Psoas muscle (tissue), 7 donors: ENCODE measurements at regions not wholly inside any gene's neighbourhood (a gene's known extent, or its start where the extent isn't known, plus 50 kb on each side); places are given as distances from the start of the nearest gene placed in this dataset.

Experiments
- ATAC-seq, 4 donors: fragments of 200-7000 bp; cut with Tn5 transposase; one replicate each; pipeline ENCODE4 v1.9.1; 2020; ENCODE audit warnings: moderate library complexity in 3 of 4, mild to moderate bottlenecking in 2 of 4
- DNase-seq, 2 donors: peaks; one replicate each; pipeline ENCODE4 v3.0.0-alpha.2; 2020
- H3K27ac ChIP-seq: fragments of 200-600 bp; one replicate; pipeline ENCODE4 v1.8.0; 2022
- H3K27me3 ChIP-seq, 3 donors: fragments of 200-600 bp in 1 of 3; one replicate each; pipeline versions ENCODE4 v1.6.1 to v1.8.0; 2013 to 2022; ENCODE audit warnings: low read length in 2 of 3, mild to moderate bottlenecking in 2 of 3, moderate library complexity in 1 of 3; ENCODE audit not compliant: insufficient read depth in 3 of 3
- H3K36me3 ChIP-seq, 2 donors: fragments of 200-600 bp in 1 of 2; one replicate each; pipeline versions ENCODE4 v1.6.1 to v1.8.0; 2013 to 2022; ENCODE audit warnings: low read depth in 1 of 2, mild to moderate bottlenecking in 1 of 2, moderate library complexity in 1 of 2; ENCODE audit not compliant: insufficient read depth in 1 of 2
- H3K4me1 ChIP-seq: fragments of 200-600 bp; one replicate; pipeline ENCODE4 v1.8.0; 2022
- H3K4me3 ChIP-seq: fragments of 200-600 bp; one replicate; pipeline ENCODE4 v1.8.0; 2022; ENCODE audit warnings: mild to moderate bottlenecking
- H3K9me3 ChIP-seq: fragments of 200-600 bp; one replicate; pipeline ENCODE4 v1.8.0; 2022
- WGBS, 3 donors: extraction: QIAGEN DNeasy Blood & Tissue Kit; methylation state at CpG; one replicate each; pipeline versions ENCODE4 v1.1.6 to v1.1.7; 2013; 5-methylcytosine and 5-hydroxymethylcytosine counted together
- intact Hi-C, 2 donors: fragments of 100-400 bp; cut with DNase I; formaldehyde crosslinking; loops; one replicate each; pipeline versions ENCODE4 v1.11.0 to v1.14.2; 2022
- TF ChIP-seq, protein P1 (sequence below): fragments of 200-600 bp; IDR thresholded peaks from one replicate; pipeline ENCODE4 v1.8.0; 2022; ENCODE audit warnings: antibody characterized with exemption
- donor health status: healthy with polysubstance abuse.
- donor health status: DM: no; HTN: no; CAD: no; lungs with moderate emphysema.
- donor health status: Bipolar disorder and iron deficiency.
- donor health status: healthy.
- donor health status: DM: yes; HTN: yes; CAD: no.
- donor health status: DM: no; HTN: no; CAD: no.
- donor health status: DM: yes; HTN: yes; CAD: no.

DNA sequence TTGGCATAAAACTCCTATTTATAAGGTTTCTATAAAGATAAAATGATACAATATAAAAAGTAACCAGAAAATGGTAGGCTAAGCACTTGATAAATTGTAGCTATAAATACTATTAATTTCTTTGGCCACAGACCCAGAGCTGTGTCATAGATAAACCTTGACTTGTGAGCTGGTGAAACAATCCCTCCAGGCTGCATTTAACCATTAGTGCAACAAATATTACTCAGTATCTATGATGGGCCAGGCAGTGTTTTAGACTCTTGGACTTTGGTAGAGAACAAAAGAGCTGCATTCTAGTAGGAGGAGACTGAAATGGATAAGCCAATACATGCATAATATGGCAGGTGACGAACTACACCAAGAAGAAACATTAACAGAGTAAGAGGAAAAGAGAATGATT, 178.1 kb downstream of the BTG1 start:
- Histone ChIP-seq H3K4me3 (no peak overlapping the region), H3K9me3 (no peaks in the 10 kb centered on the region), H3K4me1 (no peaks in the 10 kb centered on the region), H3K27ac (no peak overlapping the region), H3K27me3 (no peaks in the 10 kb centered on the region), H3K36me3 (no peaks in the 10 kb centered on the region)
- 91 to 100% (median 95%) methylated on average over 1 of the region's 1 CpG for WGBS, 3 donors
- TF ChIP-seq, protein P1, sequence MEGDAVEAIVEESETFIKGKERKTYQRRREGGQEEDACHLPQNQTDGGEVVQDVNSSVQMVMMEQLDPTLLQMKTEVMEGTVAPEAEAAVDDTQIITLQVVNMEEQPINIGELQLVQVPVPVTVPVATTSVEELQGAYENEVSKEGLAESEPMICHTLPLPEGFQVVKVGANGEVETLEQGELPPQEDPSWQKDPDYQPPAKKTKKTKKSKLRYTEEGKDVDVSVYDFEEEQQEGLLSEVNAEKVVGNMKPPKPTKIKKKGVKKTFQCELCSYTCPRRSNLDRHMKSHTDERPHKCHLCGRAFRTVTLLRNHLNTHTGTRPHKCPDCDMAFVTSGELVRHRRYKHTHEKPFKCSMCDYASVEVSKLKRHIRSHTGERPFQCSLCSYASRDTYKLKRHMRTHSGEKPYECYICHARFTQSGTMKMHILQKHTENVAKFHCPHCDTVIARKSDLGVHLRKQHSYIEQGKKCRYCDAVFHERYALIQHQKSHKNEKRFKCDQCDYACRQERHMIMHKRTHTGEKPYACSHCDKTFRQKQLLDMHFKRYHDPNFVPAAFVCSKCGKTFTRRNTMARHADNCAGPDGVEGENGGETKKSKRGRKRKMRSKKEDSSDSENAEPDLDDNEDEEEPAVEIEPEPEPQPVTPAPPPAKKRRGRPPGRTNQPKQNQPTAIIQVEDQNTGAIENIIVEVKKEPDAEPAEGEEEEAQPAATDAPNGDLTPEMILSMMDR = no peak
- intact Hi-C loops = no loop called here
- ATAC-seq = no peak
- no peak for DNase-seq

DNA sequence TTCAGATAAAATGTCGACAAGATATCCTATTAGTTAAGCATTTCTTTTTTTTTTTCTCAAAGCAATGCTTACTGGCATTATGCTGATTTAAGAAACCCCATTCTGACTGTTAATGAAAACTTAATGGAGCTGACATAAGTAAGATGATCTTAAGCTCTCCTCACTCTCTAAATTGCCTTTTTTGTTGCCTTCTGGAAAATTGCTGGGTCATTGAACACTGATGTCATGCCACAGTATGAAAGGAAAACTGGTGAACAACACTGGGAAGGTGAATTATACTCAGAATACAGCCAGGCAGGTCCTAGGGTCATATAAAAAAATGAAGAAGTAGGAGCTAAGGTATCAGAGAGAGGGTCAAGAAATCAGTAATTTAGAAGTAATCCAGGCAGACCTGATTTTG, 179.9 kb downstream of the BTG1 start:
- TF ChIP-seq, protein P1 = no peak
- 19 to 25% (median 20%) methylated on average over 1 of the region's 1 CpG for WGBS, 3 donors
- Histone ChIP-seq H3K27me3 (no peaks in the 10 kb centered on the region), H3K27ac (no peak overlapping the region), H3K4me3 (no peak overlapping the region), H3K4me1 (no peaks in the 10 kb centered on the region), H3K9me3 (no peaks in the 10 kb centered on the region), H3K36me3 (no peaks in the 10 kb centered on the region)
- DNase-seq (no peak), ATAC-seq (no peak)
- intact Hi-C loops = no loop called here

DNA sequence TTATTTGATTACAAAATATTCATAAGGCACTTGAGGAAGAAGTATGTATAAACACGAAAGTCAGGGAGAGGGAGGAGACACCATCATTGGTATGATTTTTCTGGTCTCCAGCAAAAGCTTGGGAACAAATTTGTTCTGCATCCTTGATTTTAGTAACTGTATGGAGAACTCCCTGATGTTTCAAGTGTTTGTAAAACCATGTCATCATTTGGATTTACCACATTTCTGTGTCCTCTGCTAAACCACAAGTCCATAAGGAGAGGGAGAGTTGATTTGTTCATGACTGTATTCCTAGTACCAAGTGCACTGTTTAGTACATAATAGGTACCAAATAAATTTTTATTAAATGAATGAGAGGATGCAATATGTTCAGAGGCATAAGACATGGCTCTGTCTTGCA, 181.1 kb downstream of the BTG1 start:
- Histone ChIP-seq H3K36me3 (no peaks in the 10 kb centered on the region), H3K4me3 (no peak overlapping the region), H3K27me3 (no peaks in the 10 kb centered on the region), H3K4me1 (no peaks in the 10 kb centered on the region), H3K27ac (no peak overlapping the region), H3K9me3 (no peaks in the 10 kb centered on the region)
- intact Hi-C loops = no loop called here
- WGBS, 3 donors = 87 to 93% (median 88%) methylated on average over 1 of the region's 1 CpG
- TF ChIP-seq, protein P1 = no peak
- ATAC-seq = no peak
- DNase-seq = no peak

DNA sequence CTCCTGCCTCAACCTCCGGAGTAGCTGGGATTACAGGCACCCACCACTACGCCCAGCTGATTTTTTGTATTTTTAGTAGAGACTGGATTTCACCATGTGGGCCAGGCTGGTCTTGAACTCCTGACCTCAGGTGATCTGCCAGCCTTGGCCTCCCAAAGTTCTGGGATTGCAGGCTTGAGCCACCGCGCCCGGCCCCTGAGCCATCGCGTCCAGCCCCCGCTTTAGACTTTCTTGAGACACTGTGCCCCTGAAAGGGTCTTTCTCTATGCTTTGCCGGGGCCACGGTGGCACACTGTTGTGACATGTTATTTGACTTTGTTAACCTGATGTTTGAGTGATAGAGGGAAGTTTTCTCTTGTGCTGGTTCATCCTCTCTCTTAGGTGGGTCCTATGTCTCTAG, 186.4 kb downstream of the BTG1 start:
- DNase-seq = no peak
- Histone ChIP-seq H3K9me3 (no peaks in the 10 kb centered on the region), H3K27me3 (no peaks in the 10 kb centered on the region), H3K4me3 (no peak overlapping the region), H3K36me3 (no peaks in the 10 kb centered on the region), H3K27ac (no peak overlapping the region), H3K4me1 (no peaks in the 10 kb centered on the region)
- no peak for ATAC-seq
- intact Hi-C loops = no loop called here
- TF ChIP-seq, protein P1 = no peak
- WGBS, 3 donors = 91 to 96% (median 95%) methylated on average over 10 of the region's 10 CpGs

DNA sequence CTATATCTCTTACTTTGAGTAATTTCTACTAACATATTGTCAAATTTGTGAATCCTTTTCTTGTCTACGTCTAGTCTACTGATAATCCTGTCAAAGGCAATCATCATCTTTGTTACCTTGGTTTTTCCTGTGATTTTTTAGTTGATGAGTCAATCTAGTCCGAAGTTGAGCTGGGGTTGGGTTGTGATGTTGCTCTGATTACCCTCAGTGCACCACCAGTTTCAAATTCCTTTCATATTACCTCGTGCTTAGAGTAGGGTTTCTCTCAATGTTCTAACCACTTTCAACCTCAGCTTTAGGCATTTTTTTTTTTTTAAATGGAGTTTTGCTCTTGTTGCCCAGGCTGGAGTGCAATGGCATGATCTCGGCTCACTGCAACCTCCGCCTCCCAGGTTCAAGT, 186.8 kb downstream of the BTG1 start:
- ATAC-seq (no peak), DNase-seq (no peak)
- Histone ChIP-seq H3K4me1 (no peaks in the 10 kb centered on the region), H3K9me3 (no peaks in the 10 kb centered on the region), H3K4me3 (no peak overlapping the region), H3K27ac (no peak overlapping the region), H3K27me3 (no peaks in the 10 kb centered on the region), H3K36me3 (no peaks in the 10 kb centered on the region)
- intact Hi-C loops = no loop called here
- WGBS, 3 donors = 77 to 81% (median 80%) methylated on average over 5 of the region's 5 CpGs
- TF ChIP-seq, protein P1 = no peak
